Endothelial cell of umbilical vein (primary cell): ENCODE measurements at regions not wholly inside any gene's neighbourhood (a gene's known extent, or its start where the extent isn't known, plus 50 kb on each side); places are given as distances from the start of the nearest gene placed in this dataset.

Source experiments
- BruUV-seq: library from RNA; stranded (reverse); fragments of 400-500 nt; replicated peaks from 2 replicates; lab custom pipeline; 2021; lab: Mats Ljungman, UMichigan
- CTCF ChIA-PET: fragments of 300-600, 350-600 bp; sonication (Branson Sonifier 250); formaldehyde crosslinking; loops from one replicate; lab custom pipeline; 2021; ENCODE audit warnings: antibody characterized with exemption, inconsistent platforms; lab: Charles Lee
- POLR2A ChIA-PET: fragments of 300-600, 350-600 bp; sonication (Branson Sonifier 250); formaldehyde crosslinking; loops from one replicate; lab custom pipeline; 2021; ENCODE audit warnings: antibody characterized with exemption, inconsistent platforms; lab: Charles Lee
- DNase-seq: peaks from one replicate; pipeline ENCODE4 v3.0.0-alpha.2; 2011; ENCODE audit warnings: low read depth, low spot score
- FAIRE-seq: peaks from 2 replicates; lab custom pipeline; 2011; peaks lifted over from hg19 to GRCh38; lab: Jason Lieb, UNC
- H2AFZ ChIP-seq: 2 replicates; pipeline ENCODE4 v1.6.0; 2012; ENCODE audit warnings: low read depth, low read length, control low read depth, inconsistent platforms
- H3K27ac ChIP-seq: 2 replicates; pipeline ENCODE4 v1.5.1; 2011; ENCODE audit warnings: low read depth, mild to moderate bottlenecking, control low read depth, low read length, moderate library complexity; ENCODE audit not compliant: insufficient read depth
- H3K27me3 ChIP-seq, 2 experiments: 2 replicates each; pipeline versions ENCODE4 v1.6.0 to v1.6.1; 2011; ENCODE audit warnings: low read length in 2 of 2, mixed read lengths in 1 of 2; ENCODE audit not compliant: control insufficient read depth in 2 of 2, insufficient read depth in 2 of 2
- H3K36me3 ChIP-seq, 2 experiments: 2 replicates in 1 of 2; 3 replicates in 1 of 2; pipeline ENCODE4 v1.5.1; 2011; ENCODE audit warnings: low read length in 2 of 2, mild to moderate bottlenecking in 1 of 2, moderate library complexity in 1 of 2; ENCODE audit not compliant: control insufficient read depth in 2 of 2, insufficient read depth in 2 of 2; ENCODE audit errors: extremely low read depth in 1 of 2
- H3K4me1 ChIP-seq: 3 replicates; pipeline ENCODE4 v1.5.1; 2011; ENCODE audit warnings: mild to moderate bottlenecking, low read length; ENCODE audit not compliant: control insufficient read depth, insufficient read depth; ENCODE audit errors: extremely low read depth
- H3K4me2 ChIP-seq: 2 replicates; pipeline ENCODE4 v1.6.1; 2011; ENCODE audit warnings: low read length, control low read depth, mixed read lengths; ENCODE audit not compliant: insufficient read depth
- H3K4me3 ChIP-seq, 3 experiments: fragments of 200-600 bp in 1 of 3; sonication (generic), shearing (Covaris generic) in 1 of 3; replicated peaks in 1 of 3; 2 replicates each; pipeline ENCODE4 v1.5.1; 2011 to 2016; ENCODE audit warnings: control low read depth in 3 of 3, low read length in 3 of 3, mild to moderate bottlenecking in 2 of 3, inconsistent platforms in 1 of 3, low read depth in 1 of 3, moderate library complexity in 1 of 3; ENCODE audit not compliant: insufficient read depth in 1 of 3
- H3K79me2 ChIP-seq: 2 replicates; pipeline ENCODE4 v1.6.0; 2012; ENCODE audit warnings: low read length, inconsistent platforms; ENCODE audit not compliant: control insufficient read depth, insufficient read depth
- H3K9ac ChIP-seq: replicated peaks from 2 replicates; pipeline ENCODE3; 2011; ENCODE audit warnings: low read length, control low read depth; ENCODE audit not compliant: insufficient read depth; ENCODE audit errors: extremely low read depth
- H3K9me1 ChIP-seq: replicated peaks from 3 replicates; pipeline ENCODE4 v1.6.0; 2011; ENCODE audit warnings: mild to moderate bottlenecking, low read length; ENCODE audit not compliant: control insufficient read depth, insufficient read depth; ENCODE audit errors: extremely low read depth
- H3K9me3 ChIP-seq: replicated peaks from 2 replicates; pipeline ENCODE4 v1.5.1; 2012; ENCODE audit warnings: low read length, inconsistent platforms; ENCODE audit not compliant: control insufficient read depth, insufficient read depth
- H4K20me1 ChIP-seq: replicated peaks from 2 replicates; pipeline ENCODE3; 2011; ENCODE audit warnings: mild to moderate bottlenecking, low read length; ENCODE audit not compliant: control insufficient read depth, insufficient read depth; ENCODE audit errors: extremely low read depth
- EZH2 ChIP-seq: IDR thresholded peaks from 2 replicates; pipeline ENCODE4 v1.6.1; 2012; ENCODE audit warnings: borderline replicate concordance, low read depth, mild to moderate bottlenecking, moderate library complexity, low read length, inconsistent platforms; ENCODE audit not compliant: severe bottlenecking
- FOS ChIP-seq: IDR thresholded peaks from 2 replicates; pipeline ENCODE4 v1.6.1; 2011; ENCODE audit warnings: mild to moderate bottlenecking, low read length, moderate library complexity, borderline replicate concordance; ENCODE audit not compliant: insufficient read depth
- GATA2 ChIP-seq: IDR thresholded peaks from 2 replicates; pipeline ENCODE4 v1.7.0; 2011; ENCODE audit warnings: low read depth, mild to moderate bottlenecking, moderate library complexity, mixed read lengths, low read length; ENCODE audit not compliant: insufficient read length, insufficient read depth
- JUN ChIP-seq: IDR thresholded peaks from 2 replicates; pipeline ENCODE4 v1.6.1; 2011; ENCODE audit warnings: borderline replicate concordance, low read depth; ENCODE audit not compliant: insufficient read length, insufficient read depth
- MYC ChIP-seq: IDR thresholded peaks from one replicate; pipeline ENCODE4 v1.6.1; 2011; ENCODE audit warnings: mild to moderate bottlenecking, low read depth, low read length
- POLR2A ChIP-seq: IDR thresholded peaks from 2 replicates; pipeline ENCODE4 v1.6.1; 2012; ENCODE audit warnings: low read depth, mild to moderate bottlenecking, control low read depth, low read length
- POLR2AphosphoS5 ChIP-seq: IDR thresholded peaks from 2 replicates; pipeline ENCODE4 v1.6.1; 2012; ENCODE audit warnings: low read depth, mild to moderate bottlenecking, control low read depth, low read length, moderate library complexity; ENCODE audit not compliant: insufficient read depth
- dilution Hi-C: fragments of 300-500 bp; cut with MboI; formaldehyde crosslinking; loops from one replicate; pipeline ENCODE4 v1.15.0; 2019; ENCODE audit warnings: low sequenced_read_pairs; ENCODE audit not compliant: extremely low pct_ligation_motif_present
- intact Hi-C: fragments of 100-400 bp; cut with micrococcal nuclease; formaldehyde crosslinking; loops from one replicate; pipeline ENCODE4 v1.10.0; 2022
- TF ChIP-seq, protein P1 (sequence below), 2 donors: IDR thresholded peaks; 1 replicate in 1 of 2; 2 replicates in 1 of 2; pipeline ENCODE4 v1.5.1; 2011; ENCODE audit warnings: low read length in 2 of 2, mild to moderate bottlenecking in 2 of 2, moderate library complexity in 2 of 2, control low read depth in 1 of 2, inconsistent platforms in 1 of 2, low read depth in 1 of 2; ENCODE audit not compliant: insufficient read depth in 1 of 2; ENCODE audit errors: extremely low read depth in 1 of 2
- TF ChIP-seq, protein P2 (sequence below): IDR thresholded peaks from 2 replicates; pipeline ENCODE4 v1.6.1; 2011; ENCODE audit not compliant: insufficient read depth, insufficient read length

DNA sequence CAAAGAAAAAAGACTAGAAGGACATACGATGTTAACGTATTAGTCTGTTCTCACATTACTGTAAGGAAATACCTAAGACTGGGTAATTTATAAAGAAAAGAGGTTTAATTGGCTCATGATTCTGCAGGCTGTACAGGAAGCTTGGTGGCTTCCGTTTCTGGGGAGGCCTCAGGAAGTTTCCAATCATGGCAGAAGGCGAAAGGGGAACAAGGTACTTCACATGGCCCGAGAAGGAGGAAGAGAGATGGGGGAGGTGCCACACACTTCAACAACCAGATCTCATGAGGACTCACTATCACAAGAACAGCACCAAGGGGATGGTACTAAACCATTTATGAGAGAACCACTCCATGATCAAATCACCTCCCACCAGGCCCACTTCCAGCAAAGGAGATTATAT lies 110.1 kb downstream of the CARTPT start:
- FAIRE-seq = no peak
- no TSS peak for BruUV-seq
- POLR2A ChIA-PET = no interaction called here

More for the DNA sequence above, 110.1 kb downstream of the CARTPT start:
- H4K20me1 ChIP-seq = no peaks in the 10 kb centered on the region
- no peak overlapping the region for H3K27ac ChIP-seq
- dilution Hi-C loops = no loop called here
- no peaks in the 10 kb centered on the region for H3K9me3 ChIP-seq
- H3K4me1 ChIP-seq = no peaks in the 10 kb centered on the region
- TF ChIP-seq, protein P1, sequence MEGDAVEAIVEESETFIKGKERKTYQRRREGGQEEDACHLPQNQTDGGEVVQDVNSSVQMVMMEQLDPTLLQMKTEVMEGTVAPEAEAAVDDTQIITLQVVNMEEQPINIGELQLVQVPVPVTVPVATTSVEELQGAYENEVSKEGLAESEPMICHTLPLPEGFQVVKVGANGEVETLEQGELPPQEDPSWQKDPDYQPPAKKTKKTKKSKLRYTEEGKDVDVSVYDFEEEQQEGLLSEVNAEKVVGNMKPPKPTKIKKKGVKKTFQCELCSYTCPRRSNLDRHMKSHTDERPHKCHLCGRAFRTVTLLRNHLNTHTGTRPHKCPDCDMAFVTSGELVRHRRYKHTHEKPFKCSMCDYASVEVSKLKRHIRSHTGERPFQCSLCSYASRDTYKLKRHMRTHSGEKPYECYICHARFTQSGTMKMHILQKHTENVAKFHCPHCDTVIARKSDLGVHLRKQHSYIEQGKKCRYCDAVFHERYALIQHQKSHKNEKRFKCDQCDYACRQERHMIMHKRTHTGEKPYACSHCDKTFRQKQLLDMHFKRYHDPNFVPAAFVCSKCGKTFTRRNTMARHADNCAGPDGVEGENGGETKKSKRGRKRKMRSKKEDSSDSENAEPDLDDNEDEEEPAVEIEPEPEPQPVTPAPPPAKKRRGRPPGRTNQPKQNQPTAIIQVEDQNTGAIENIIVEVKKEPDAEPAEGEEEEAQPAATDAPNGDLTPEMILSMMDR (IDR thresholded peaks at IDR 0.05; ENCODE audit: extremely low read depth in 1 of 2, insufficient read depth in 1 of 2, low read depth in 1 of 2, low read length in 2 of 2) = no peak
- TF ChIP-seq MYC (no peak), POLR2AphosphoS5 (no peak), EZH2 (no peak), FOS (no peak), POLR2A (no peak), JUN (no peak), GATA2 (no peak)
- TF ChIP-seq, protein P2, sequence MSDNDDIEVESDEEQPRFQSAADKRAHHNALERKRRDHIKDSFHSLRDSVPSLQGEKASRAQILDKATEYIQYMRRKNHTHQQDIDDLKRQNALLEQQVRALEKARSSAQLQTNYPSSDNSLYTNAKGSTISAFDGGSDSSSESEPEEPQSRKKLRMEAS = no peak
- no peak overlapping the region for H3K4me2 ChIP-seq
- peaks cover 0 to under 1% of the 10 kb centered on the region in 2 experiments for H3K27me3 ChIP-seq
- no peaks in the 10 kb centered on the region for H3K9me1 ChIP-seq
- CTCF ChIA-PET = no interaction called here
- no peak for DNase-seq
- no peaks in the 10 kb centered on the region for H3K79me2 ChIP-seq
- H3K36me3 ChIP-seq = no peaks in the 10 kb centered on the region
- intact Hi-C loops = no loop called here
- no peak overlapping the region for H3K4me3 ChIP-seq
- no peak overlapping the region for H3K9ac ChIP-seq
- H2AFZ ChIP-seq = no peak overlapping the region
